ENCODE measurements at regions not wholly inside any gene's neighbourhood (a gene's known extent, or its start where the extent isn't known, plus 50 kb on each side); places are given as distances from the start of the nearest gene placed in this dataset.

GRCh38 chr11:113563766-113564526 is 88.7 kb upstream of the DRD2 start:
- H3K9ac ChIP-seq (replicated peaks in 1 of 4; ENCODE audit: extremely low read depth in 1 of 4, low read depth in 3 of 4, low read length in 3 of 4) = no peak overlapping the region
- H2BK20ac ChIP-seq (ENCODE audit: low read length) = no peak overlapping the region
- H4K5ac ChIP-seq (ENCODE audit: insufficient read length, low read depth, low read length) = no peak overlapping the region
- H3K27ac ChIP-seq (ENCODE audit: low read depth, low read length) = no peak overlapping the region
- FAIRE-seq (no peak), DNase-seq (ENCODE audit: low read depth in 1 of 2, low spot score in 2 of 2) (no peak)
- no peak overlapping the region for H2BK12ac ChIP-seq (ENCODE audit: low read depth, low read length)
- no peak overlapping the region for H3K56ac ChIP-seq (replicated peaks; ENCODE audit: insufficient read length, low read depth, low read length)
- H3K23ac ChIP-seq (ENCODE audit: insufficient read length) = no peak overlapping the region
- POLR2A ChIA-PET (ENCODE audit: partially characterized antibody) = interaction anchor here (1.2 kb wide), 1 partner anchor 10 kb away, joined by 3 read pairs; no protein-coding TSS in a partner anchor
- no peak overlapping the region for H4K8ac ChIP-seq (ENCODE audit: extremely low read depth, insufficient read depth, low read length)
- no peak overlapping the region for H2AK5ac ChIP-seq (ENCODE audit: low read depth, low read length)
- H3K14ac ChIP-seq (ENCODE audit: insufficient read length) = no peak overlapping the region
- no peaks in the 10 kb centered on the region for H3K9me3 ChIP-seq (ENCODE audit: insufficient read depth in 2 of 2, low read depth in 1 of 2, low read length in 1 of 2)
- no peak overlapping the region for H4K91ac ChIP-seq (replicated peaks; ENCODE audit: insufficient read length, low read length)
- H3K23me2 ChIP-seq (ENCODE audit: low read depth, low read length) = no peaks in the 10 kb centered on the region
- peaks cover 8 to 17% (median 12%) of the 10 kb centered on the region in 4 experiments for H3K4me1 ChIP-seq (replicated peaks in 1 of 4; ENCODE audit: control insufficient read depth in 3 of 4, insufficient read depth in 4 of 4, low read length in 3 of 4)
- H4K20me1 ChIP-seq (replicated peaks in 1 of 2; ENCODE audit: control insufficient read depth in 1 of 2, insufficient read depth in 2 of 2, low read length in 2 of 2) = no peaks in the 10 kb centered on the region
- no peaks in the 10 kb centered on the region for H3K79me2 ChIP-seq (ENCODE audit: control insufficient read depth in 1 of 2, insufficient read depth in 2 of 2, low read length in 2 of 2)
- no peak overlapping the region for H2BK120ac ChIP-seq (replicated peaks; ENCODE audit: low read depth, low read length)
- H3K79me1 ChIP-seq (ENCODE audit: low read depth, low read length) = no peaks in the 10 kb centered on the region
- H3K4me3 ChIP-seq (ENCODE audit: extremely low read depth in 1 of 4, insufficient read depth in 2 of 4, low read depth in 3 of 4, low read length in 4 of 4) = no peak overlapping the region
- 82% methylated on average over 3 of the region's 3 CpGs; no CpG with 5 or more reads in 1 of the 2 experiments for WGBS, 2 experiments (ENCODE audit: extremely low coverage in 1 of 2, insufficient coverage in 1 of 2, insufficient read length in 1 of 2, insufficient replicate concordance in 2 of 2, low coverage in 1 of 2, low lambda C conversion rate in 2 of 2, missing lambda C conversion rate in 1 of 2)
- CTCF ChIA-PET (ENCODE audit: partially characterized antibody) = interaction anchor here (0.5 to 3.0 kb wide), 6 partner anchors 11 to 209 kb away, joined by 3 to 11 read pairs (median 6); no protein-coding TSS in a partner anchor
- H2BK5ac ChIP-seq (ENCODE audit: low read depth, low read length) = no peak overlapping the region
- no peaks in the 10 kb centered on the region for H3K36me3 ChIP-seq (ENCODE audit: control insufficient read depth in 2 of 4, insufficient read depth in 4 of 4, low read length in 3 of 4)
- no peak overlapping the region for H3K4ac ChIP-seq (replicated peaks; ENCODE audit: insufficient read length, low read depth, low read length)
- no peak overlapping the region for H2AFZ ChIP-seq (ENCODE audit: low read length)
- H3K18ac ChIP-seq (ENCODE audit: extremely low read depth, low read length) = no peak overlapping the region
- no peaks in the 10 kb centered on the region for H3K27me3 ChIP-seq (replicated peaks in 1 of 4; ENCODE audit: control insufficient read depth in 3 of 4, extremely low read depth in 1 of 4, insufficient read depth in 3 of 4, low read length in 3 of 4)
- H3K4me2 ChIP-seq (ENCODE audit: insufficient read depth in 1 of 2, low read depth in 2 of 2, low read length in 2 of 2) = no peak overlapping the region; a peak in 1 of 4 replicates
- no peak overlapping the region for H2BK15ac ChIP-seq (ENCODE audit: low read length)
- TF ChIP-seq TCF12 (IDR thresholded peaks at IDR 0.05; ENCODE audit: low read depth, low read length) (no peak), CHD2 (IDR thresholded peaks at IDR 0.05; ENCODE audit: low read length) (no peak), SP4 (IDR thresholded peaks at IDR 0.05; ENCODE audit: low read length) (no peak), PHF8 (conservative IDR thresholded peaks at IDR 0.05; ENCODE audit: low read depth, low read length) (no peak), TAF7 (optimal IDR thresholded peaks at IDR 0.05; ENCODE audit: borderline replicate concordance, low read depth, low read length) (no peak), NRF1 (IDR thresholded peaks at IDR 0.05; ENCODE audit: low read depth, low read length) (no peak), JUND (IDR thresholded peaks at IDR 0.05; ENCODE audit: low read length) (no peak), TEAD4 (IDR thresholded peaks at IDR 0.05; ENCODE audit: low read depth, low read length) (no peak), BACH1 (IDR thresholded peaks at IDR 0.05; ENCODE audit: low read length) (no peak), TBP (IDR thresholded peaks at IDR 0.05; ENCODE audit: low read depth, low read length) (no peak)

Data from H1 (cell line).